Neural cell (in vitro differentiated cells): ENCODE measurements at regions not wholly inside any gene's neighbourhood (a gene's known extent, or its start where the extent isn't known, plus 50 kb on each side); places are given as distances from the start of the nearest gene placed in this dataset.

ENCODE experiments used
- H2AFZ ChIP-seq: fragments of 200-600, 300-800 bp; sonication (generic), shearing (Covaris generic); 2 replicates; pipeline ENCODE4 v1.6.0; 2014; ENCODE audit warnings: low read depth, mild to moderate bottlenecking, antibody characterized with exemption, low read length, moderate library complexity
- H3F3A ChIP-seq: fragments of 200-600 bp; shearing (Covaris generic); 2 replicates; pipeline ENCODE4 v1.6.1; 2016; ENCODE audit warnings: mild to moderate bottlenecking, moderate library complexity, mixed read lengths, antibody characterized with exemption, low read length; ENCODE audit not compliant: insufficient read depth, poor library complexity, severe bottlenecking
- H3K27ac ChIP-seq: fragments of 200-600, 300-800 bp; sonication (generic), shearing (Covaris generic); 2 replicates; pipeline ENCODE4 v1.5.1; 2014; ENCODE audit warnings: mild to moderate bottlenecking, low read length, moderate library complexity
- H3K27me3 ChIP-seq: fragments of 300-800, 200-600 bp; sonication (generic), shearing (Covaris generic); 2 replicates; pipeline ENCODE4 v1.6.0; 2014; ENCODE audit warnings: mild to moderate bottlenecking, low read depth, low read length, moderate library complexity; ENCODE audit not compliant: insufficient read depth
- H3K36me3 ChIP-seq: fragments of 300-800, 200-600 bp; sonication (generic), shearing (Covaris generic); 2 replicates; pipeline ENCODE4 v1.5.1; 2014; ENCODE audit warnings: mild to moderate bottlenecking, antibody characterized with exemption, low read length, moderate library complexity; ENCODE audit not compliant: insufficient read depth
- H3K4me2 ChIP-seq: fragments of 300-800, 200-600 bp; sonication (generic), shearing (Covaris generic); 2 replicates; pipeline ENCODE4 v1.6.0; 2014; ENCODE audit warnings: mild to moderate bottlenecking, low read length
- H3K4me3 ChIP-seq: fragments of 300-800, 200-600 bp; sonication (generic), shearing (Covaris generic); 2 replicates; pipeline ENCODE4 v1.5.1; 2014; ENCODE audit warnings: mild to moderate bottlenecking, low read length, moderate library complexity
- H3K79me2 ChIP-seq: fragments of 200-600 bp; shearing (Covaris generic); replicated peaks from 2 replicates; pipeline ENCODE4 v1.6.0; 2014; ENCODE audit warnings: mild to moderate bottlenecking, low read length, moderate library complexity; ENCODE audit not compliant: insufficient read depth
- H3K9ac ChIP-seq: fragments of 300-800, 200-600 bp; sonication (generic), shearing (Covaris generic); 2 replicates; pipeline ENCODE4 v1.6.1; 2016; ENCODE audit warnings: mild to moderate bottlenecking, low read length, mixed read lengths
- H3K9me2 ChIP-seq: fragments of 200-600 bp; shearing (Covaris generic); 2 replicates; pipeline ENCODE4 v1.6.1; 2016; ENCODE audit warnings: mild to moderate bottlenecking, low read length, mixed read lengths; ENCODE audit not compliant: insufficient read depth
- H3K9me3 ChIP-seq: fragments of 200-600, 300-800 bp; sonication (generic), shearing (Covaris generic); 2 replicates; pipeline ENCODE4 v1.6.1; 2016; ENCODE audit warnings: mild to moderate bottlenecking, mixed run types, low read length, moderate library complexity, mixed read lengths
- H4K20me1 ChIP-seq: fragments of 200-600 bp; shearing (Covaris generic); 2 replicates; pipeline ENCODE4 v1.6.1; 2016; ENCODE audit warnings: mild to moderate bottlenecking, mixed run types; ENCODE audit not compliant: insufficient read depth
- EP300 ChIP-seq: fragments of 450-650 bp; conservative IDR thresholded peaks from 2 replicates; pipeline ENCODE4 v1.6.1; 2014; ENCODE audit warnings: antibody characterized with exemption, mild to moderate bottlenecking, moderate library complexity; ENCODE audit not compliant: poor library complexity, severe bottlenecking
- EZH2 ChIP-seq: fragments of 200-600, 300-800 bp; shearing (Covaris generic), sonication (generic); IDR thresholded peaks from 2 replicates; pipeline ENCODE4 v1.6.1; 2014; ENCODE audit warnings: antibody characterized with exemption, low read length, borderline replicate concordance, mild to moderate bottlenecking; ENCODE audit not compliant: insufficient read depth, poor library complexity, severe bottlenecking
- MXI1 ChIP-seq: fragments of 450-650 bp; conservative IDR thresholded peaks from 2 replicates; pipeline ENCODE4 v1.6.1; 2014; ENCODE audit warnings: antibody characterized with exemption, mild to moderate bottlenecking; ENCODE audit not compliant: poor library complexity, severe bottlenecking
- SMC3 ChIP-seq: fragments of 450-650 bp; conservative IDR thresholded peaks from 2 replicates; pipeline ENCODE4 v1.6.1; 2014; ENCODE audit warnings: antibody characterized with exemption, mild to moderate bottlenecking, moderate library complexity; ENCODE audit not compliant: poor library complexity
- TAF1 ChIP-seq: IDR thresholded peaks from 2 replicates; pipeline ENCODE4 v1.6.1; 2012; ENCODE audit warnings: low read depth
- TF ChIP-seq, protein P1 (sequence below): IDR thresholded peaks from 2 replicates; pipeline ENCODE4 v1.6.1; 2012; ENCODE audit warnings: borderline replicate concordance
- TF ChIP-seq, protein P2 (sequence below): fragments of 450-650 bp; IDR thresholded peaks from 2 replicates; pipeline ENCODE4 v1.5.1; 2014; ENCODE audit warnings: antibody characterized with exemption, mild to moderate bottlenecking, moderate library complexity; ENCODE audit not compliant: poor library complexity, severe bottlenecking

- no peaks in the 10 kb centered on the region for H3K9me2 ChIP-seq
- no peaks in the 10 kb centered on the region for H4K20me1 ChIP-seq
- H3K27me3 ChIP-seq = no peaks in the 10 kb centered on the region
- no peaks in the 10 kb centered on the region for H3K36me3 ChIP-seq
- H3K79me2 ChIP-seq = no peaks in the 10 kb centered on the region
- H3K4me3 ChIP-seq = no peak overlapping the region
- H3K4me2 ChIP-seq = no peak overlapping the region
- H3K9me3 ChIP-seq = no peaks in the 10 kb centered on the region
- no peak overlapping the region for H3K27ac ChIP-seq
- no peaks in the 10 kb centered on the region for H3F3A ChIP-seq
- H3K9ac ChIP-seq = no peak overlapping the region
- TF ChIP-seq, protein P1, sequence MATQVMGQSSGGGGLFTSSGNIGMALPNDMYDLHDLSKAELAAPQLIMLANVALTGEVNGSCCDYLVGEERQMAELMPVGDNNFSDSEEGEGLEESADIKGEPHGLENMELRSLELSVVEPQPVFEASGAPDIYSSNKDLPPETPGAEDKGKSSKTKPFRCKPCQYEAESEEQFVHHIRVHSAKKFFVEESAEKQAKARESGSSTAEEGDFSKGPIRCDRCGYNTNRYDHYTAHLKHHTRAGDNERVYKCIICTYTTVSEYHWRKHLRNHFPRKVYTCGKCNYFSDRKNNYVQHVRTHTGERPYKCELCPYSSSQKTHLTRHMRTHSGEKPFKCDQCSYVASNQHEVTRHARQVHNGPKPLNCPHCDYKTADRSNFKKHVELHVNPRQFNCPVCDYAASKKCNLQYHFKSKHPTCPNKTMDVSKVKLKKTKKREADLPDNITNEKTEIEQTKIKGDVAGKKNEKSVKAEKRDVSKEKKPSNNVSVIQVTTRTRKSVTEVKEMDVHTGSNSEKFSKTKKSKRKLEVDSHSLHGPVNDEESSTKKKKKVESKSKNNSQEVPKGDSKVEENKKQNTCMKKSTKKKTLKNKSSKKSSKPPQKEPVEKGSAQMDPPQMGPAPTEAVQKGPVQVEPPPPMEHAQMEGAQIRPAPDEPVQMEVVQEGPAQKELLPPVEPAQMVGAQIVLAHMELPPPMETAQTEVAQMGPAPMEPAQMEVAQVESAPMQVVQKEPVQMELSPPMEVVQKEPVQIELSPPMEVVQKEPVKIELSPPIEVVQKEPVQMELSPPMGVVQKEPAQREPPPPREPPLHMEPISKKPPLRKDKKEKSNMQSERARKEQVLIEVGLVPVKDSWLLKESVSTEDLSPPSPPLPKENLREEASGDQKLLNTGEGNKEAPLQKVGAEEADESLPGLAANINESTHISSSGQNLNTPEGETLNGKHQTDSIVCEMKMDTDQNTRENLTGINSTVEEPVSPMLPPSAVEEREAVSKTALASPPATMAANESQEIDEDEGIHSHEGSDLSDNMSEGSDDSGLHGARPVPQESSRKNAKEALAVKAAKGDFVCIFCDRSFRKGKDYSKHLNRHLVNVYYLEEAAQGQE = no peak
- TF ChIP-seq TAF1 (no peak), EZH2 (no peak), SMC3 (no peak)
- TF ChIP-seq, protein P2, sequence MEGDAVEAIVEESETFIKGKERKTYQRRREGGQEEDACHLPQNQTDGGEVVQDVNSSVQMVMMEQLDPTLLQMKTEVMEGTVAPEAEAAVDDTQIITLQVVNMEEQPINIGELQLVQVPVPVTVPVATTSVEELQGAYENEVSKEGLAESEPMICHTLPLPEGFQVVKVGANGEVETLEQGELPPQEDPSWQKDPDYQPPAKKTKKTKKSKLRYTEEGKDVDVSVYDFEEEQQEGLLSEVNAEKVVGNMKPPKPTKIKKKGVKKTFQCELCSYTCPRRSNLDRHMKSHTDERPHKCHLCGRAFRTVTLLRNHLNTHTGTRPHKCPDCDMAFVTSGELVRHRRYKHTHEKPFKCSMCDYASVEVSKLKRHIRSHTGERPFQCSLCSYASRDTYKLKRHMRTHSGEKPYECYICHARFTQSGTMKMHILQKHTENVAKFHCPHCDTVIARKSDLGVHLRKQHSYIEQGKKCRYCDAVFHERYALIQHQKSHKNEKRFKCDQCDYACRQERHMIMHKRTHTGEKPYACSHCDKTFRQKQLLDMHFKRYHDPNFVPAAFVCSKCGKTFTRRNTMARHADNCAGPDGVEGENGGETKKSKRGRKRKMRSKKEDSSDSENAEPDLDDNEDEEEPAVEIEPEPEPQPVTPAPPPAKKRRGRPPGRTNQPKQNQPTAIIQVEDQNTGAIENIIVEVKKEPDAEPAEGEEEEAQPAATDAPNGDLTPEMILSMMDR = no peak
- no peak overlapping the region for H2AFZ ChIP-seq
Measured at GRCh38 chr20:24368253-24368652, 101.2 kb upstream of the SYNDIG1 start.

GRCh38 chr20:24366336-24367004 lies 103.0 kb upstream of the SYNDIG1 start:
- H3F3A ChIP-seq = no peaks in the 10 kb centered on the region
- no peaks in the 10 kb centered on the region for H3K36me3 ChIP-seq
- no peaks in the 10 kb centered on the region for H4K20me1 ChIP-seq
- H3K4me3 ChIP-seq = no peak overlapping the region
- H3K4me2 ChIP-seq = no peak overlapping the region
- no peak overlapping the region for H2AFZ ChIP-seq
- H3K79me2 ChIP-seq = no peaks in the 10 kb centered on the region
- H3K9ac ChIP-seq = no peak overlapping the region
- H3K27ac ChIP-seq = no peak overlapping the region
- H3K9me2 ChIP-seq = no peaks in the 10 kb centered on the region
- no peak for TF ChIP-seq EP300
- TF ChIP-seq, protein P1 = no peak
- no peak for TF ChIP-seq MXI1
- TF ChIP-seq, protein P2 = no peak
- TF ChIP-seq TAF1 = no peak
- no peaks in the 10 kb centered on the region for H3K27me3 ChIP-seq
- H3K9me3 ChIP-seq = peaks cover 2% of the 10 kb centered on the region
